ENCODE measurements at regions not wholly inside any gene's neighbourhood (a gene's known extent, or its start where the extent isn't known, plus 50 kb on each side); places are given as distances from the start of the nearest gene placed in this dataset.

DNA sequence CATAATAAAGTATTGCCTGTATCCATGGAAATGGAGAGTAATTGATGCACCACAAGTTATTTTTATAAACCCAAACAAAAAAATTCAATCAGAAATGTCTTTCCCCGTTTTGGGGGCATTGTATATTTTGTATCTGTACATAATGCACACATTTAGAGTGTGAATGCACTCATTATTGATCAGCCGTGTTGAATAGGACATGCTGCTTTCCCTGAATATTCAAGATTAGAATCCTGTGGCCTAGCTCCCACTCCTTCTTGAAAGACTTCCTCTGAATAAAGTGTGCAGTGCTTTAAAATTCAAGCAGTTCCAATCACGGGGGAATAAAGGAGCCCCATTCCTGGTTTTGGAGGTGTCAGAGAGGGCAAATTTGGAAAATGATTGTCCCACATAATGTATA is 103.8 kb upstream of the TOX3 start:
- CTCF ChIA-PET = no interaction called here
- H3K9me3 ChIP-seq (ENCODE audit: control insufficient read depth in 1 of 2, insufficient read depth in 1 of 2, low read length in 2 of 2) = peaks cover 0 to 5% of the 10 kb centered on the region in 2 experiments
- H3K9me3 Mint-ChIP-seq = no peaks in the 10 kb centered on the region
- POLR2A ChIA-PET = no interaction called here
- TF ChIP-seq, protein P1, sequence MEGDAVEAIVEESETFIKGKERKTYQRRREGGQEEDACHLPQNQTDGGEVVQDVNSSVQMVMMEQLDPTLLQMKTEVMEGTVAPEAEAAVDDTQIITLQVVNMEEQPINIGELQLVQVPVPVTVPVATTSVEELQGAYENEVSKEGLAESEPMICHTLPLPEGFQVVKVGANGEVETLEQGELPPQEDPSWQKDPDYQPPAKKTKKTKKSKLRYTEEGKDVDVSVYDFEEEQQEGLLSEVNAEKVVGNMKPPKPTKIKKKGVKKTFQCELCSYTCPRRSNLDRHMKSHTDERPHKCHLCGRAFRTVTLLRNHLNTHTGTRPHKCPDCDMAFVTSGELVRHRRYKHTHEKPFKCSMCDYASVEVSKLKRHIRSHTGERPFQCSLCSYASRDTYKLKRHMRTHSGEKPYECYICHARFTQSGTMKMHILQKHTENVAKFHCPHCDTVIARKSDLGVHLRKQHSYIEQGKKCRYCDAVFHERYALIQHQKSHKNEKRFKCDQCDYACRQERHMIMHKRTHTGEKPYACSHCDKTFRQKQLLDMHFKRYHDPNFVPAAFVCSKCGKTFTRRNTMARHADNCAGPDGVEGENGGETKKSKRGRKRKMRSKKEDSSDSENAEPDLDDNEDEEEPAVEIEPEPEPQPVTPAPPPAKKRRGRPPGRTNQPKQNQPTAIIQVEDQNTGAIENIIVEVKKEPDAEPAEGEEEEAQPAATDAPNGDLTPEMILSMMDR (IDR thresholded peaks at IDR 0.05) = no peak
- no peaks in the 10 kb centered on the region for H3K27me3 ChIP-seq (ENCODE audit: control insufficient read depth in 1 of 2, insufficient read depth in 2 of 2, low read length in 2 of 2)
- H3K4me1 ChIP-seq (ENCODE audit: insufficient read depth, low read length) = no peaks in the 10 kb centered on the region
- intact Hi-C loops (cut with DNase I, micrococcal nuclease) = no loop called here
- no peak overlapping the region for H3K27ac Mint-ChIP-seq
- no peaks in the 10 kb centered on the region for H3K4me1 Mint-ChIP-seq (ENCODE audit: low read depth)
- H3K27me3 Mint-ChIP-seq = no peaks in the 10 kb centered on the region
- DNase-seq (no peak), ATAC-seq (ENCODE audit: poor library complexity) (no peak)
- H3K27ac ChIP-seq (ENCODE audit: low read depth in 1 of 2, low read length in 2 of 2) = no peak overlapping the region
- H3K4me3 ChIP-seq (ENCODE audit: low read length) = no peak overlapping the region
- H3K36me3 ChIP-seq (ENCODE audit: insufficient read depth, low read length) = no peaks in the 10 kb centered on the region
- no peaks in the 10 kb centered on the region for H3K36me3 Mint-ChIP-seq (ENCODE audit: low read depth)
- H3K4me3 Mint-ChIP-seq = no peak overlapping the region

DNA sequence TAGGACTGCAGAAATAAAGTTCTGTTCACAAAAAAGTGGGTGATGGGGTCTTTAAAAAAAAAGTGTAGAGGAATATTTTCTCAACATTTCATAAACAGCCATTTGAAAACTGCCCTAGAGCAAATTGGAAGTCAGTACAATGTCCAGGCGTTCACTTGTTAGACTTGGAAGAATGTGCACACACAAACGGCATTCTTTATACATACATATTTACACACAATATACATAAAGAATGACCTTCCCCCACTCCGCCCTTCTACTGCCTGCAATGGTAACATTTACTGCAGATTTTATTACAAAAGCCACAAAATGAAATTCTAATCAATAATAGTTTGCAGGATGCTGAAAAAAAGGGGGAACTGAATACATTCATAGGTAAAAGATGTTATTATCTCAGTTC is 103.4 kb upstream of the TOX3 start:
- H3K27me3 Mint-ChIP-seq = no peaks in the 10 kb centered on the region
- POLR2A ChIA-PET = no interaction called here
- Histone ChIP-seq H3K27me3 (ENCODE audit: control insufficient read depth in 1 of 2, insufficient read depth in 2 of 2, low read length in 2 of 2) (no peaks in the 10 kb centered on the region), H3K36me3 (ENCODE audit: insufficient read depth, low read length) (no peaks in the 10 kb centered on the region), H3K4me3 (ENCODE audit: low read length) (no peak overlapping the region), H3K9me3 (ENCODE audit: control insufficient read depth in 1 of 2, insufficient read depth in 1 of 2, low read length in 2 of 2) (peaks cover 0 to 4% of the 10 kb centered on the region in 2 experiments), H3K4me1 (ENCODE audit: insufficient read depth, low read length) (no peaks in the 10 kb centered on the region), H3K27ac (ENCODE audit: low read depth in 1 of 2, low read length in 2 of 2) (no peak overlapping the region)
- DNase-seq (no peak), ATAC-seq (ENCODE audit: poor library complexity) (no peak)
- no peak overlapping the region for H3K4me3 Mint-ChIP-seq
- H3K4me1 Mint-ChIP-seq (ENCODE audit: low read depth) = no peaks in the 10 kb centered on the region
- CTCF ChIA-PET = no interaction called here
- no peaks in the 10 kb centered on the region for H3K9me3 Mint-ChIP-seq
- TF ChIP-seq, protein P1 (IDR thresholded peaks at IDR 0.05) = no peak
- H3K27ac Mint-ChIP-seq = no peak overlapping the region
- intact Hi-C loops (cut with DNase I, micrococcal nuclease) = no loop called here
- H3K36me3 Mint-ChIP-seq (ENCODE audit: low read depth) = no peaks in the 10 kb centered on the region

DNA sequence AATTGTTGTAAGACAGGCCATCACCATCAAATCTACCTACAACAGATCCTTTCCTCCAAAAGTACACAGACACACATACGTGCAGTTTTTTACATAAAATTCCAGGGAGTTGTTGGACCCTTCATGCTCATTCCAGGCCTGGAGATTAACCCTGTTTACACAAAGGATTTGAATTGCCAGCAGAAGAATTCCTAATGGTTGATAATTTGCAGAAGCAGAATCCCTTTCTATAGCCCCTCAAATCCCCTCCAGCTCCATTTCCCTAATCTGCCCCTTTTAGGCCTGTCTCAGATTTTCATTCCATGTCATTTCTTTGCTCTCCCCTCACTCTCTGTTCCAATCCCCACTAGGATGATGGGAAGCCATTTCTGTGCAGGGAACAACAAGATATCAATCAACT is 102.9 kb upstream of the TOX3 start:
- Mint-ChIP-seq H3K36me3 (ENCODE audit: low read depth) (no peaks in the 10 kb centered on the region), H3K4me1 (ENCODE audit: low read depth) (no peaks in the 10 kb centered on the region), H3K27ac (no peak overlapping the region), H3K4me3 (no peak overlapping the region), H3K9me3 (no peaks in the 10 kb centered on the region), H3K27me3 (no peaks in the 10 kb centered on the region)
- ATAC-seq (ENCODE audit: poor library complexity) = no peak
- Histone ChIP-seq H3K27ac (ENCODE audit: low read depth in 1 of 2, low read length in 2 of 2) (no peak overlapping the region), H3K9me3 (ENCODE audit: control insufficient read depth in 1 of 2, insufficient read depth in 1 of 2, low read length in 2 of 2) (no peaks in the 10 kb centered on the region), H3K4me1 (ENCODE audit: insufficient read depth, low read length) (no peaks in the 10 kb centered on the region), H3K36me3 (ENCODE audit: insufficient read depth, low read length) (no peaks in the 10 kb centered on the region), H3K4me3 (ENCODE audit: low read length) (no peak overlapping the region), H3K27me3 (ENCODE audit: control insufficient read depth in 1 of 2, insufficient read depth in 2 of 2, low read length in 2 of 2) (no peaks in the 10 kb centered on the region)
- POLR2A ChIA-PET = no interaction called here
- TF ChIP-seq, protein P1 (IDR thresholded peaks at IDR 0.05) = no peak
- no peak for DNase-seq
- CTCF ChIA-PET = no interaction called here
- intact Hi-C loops (cut with DNase I, micrococcal nuclease) = no loop called here

All from CD4-positive, alpha-beta T cell (primary cell).